Hepatocyte (in vitro differentiated cells): ENCODE measurements at regions not wholly inside any gene's neighbourhood (a gene's known extent, or its start where the extent isn't known, plus 50 kb on each side); places are given as distances from the start of the nearest gene placed in this dataset.
"Not testable (repeated sequence)": the region's sequence is repeated elsewhere in the genome, so short reads cannot be mapped to it uniquely, and the experiment has no call there.

Experiments
- DNase-seq: peaks from one replicate; pipeline ENCODE4 v3.0.0-alpha.2; 2016; ENCODE audit warnings: low spot score
- H2AFZ ChIP-seq: fragments of 200-600 bp; sonication (generic); 2 replicates; pipeline ENCODE4 v1.6.0; 2016; ENCODE audit warnings: antibody characterized with exemption, mild to moderate bottlenecking
- H3K27ac ChIP-seq: fragments of 200-600 bp; sonication (generic); 2 replicates; pipeline ENCODE4 v1.5.1; 2016; ENCODE audit warnings: mild to moderate bottlenecking
- H3K27me3 ChIP-seq: fragments of 200-600 bp; sonication (generic); 2 replicates; pipeline ENCODE4 v1.6.1; 2016
- H3K36me3 ChIP-seq: fragments of 200-600 bp; sonication (generic); replicated peaks from 2 replicates; pipeline ENCODE4 v1.5.1; 2016; ENCODE audit warnings: low read depth; ENCODE audit not compliant: insufficient read depth
- H3K4me1 ChIP-seq: fragments of 200-600 bp; sonication (generic); 2 replicates; pipeline ENCODE4 v1.5.1; 2016; ENCODE audit warnings: mild to moderate bottlenecking, moderate library complexity; ENCODE audit not compliant: insufficient read depth
- H3K4me2 ChIP-seq: fragments of 200-600 bp; sonication (generic); 2 replicates; pipeline ENCODE4 v1.6.0; 2016
- H3K4me3 ChIP-seq: fragments of 200-600 bp; sonication (generic); 2 replicates; pipeline ENCODE4 v1.5.1; 2016; ENCODE audit warnings: mild to moderate bottlenecking
- H3K79me2 ChIP-seq: fragments of 200-600 bp; sonication (generic); 2 replicates; pipeline ENCODE4 v1.6.0; 2017; ENCODE audit warnings: mild to moderate bottlenecking
- H3K9me2 ChIP-seq: fragments of 200-600 bp; sonication (generic); replicated peaks from 2 replicates; pipeline ENCODE4 v1.6.0; 2017; ENCODE audit warnings: mild to moderate bottlenecking; ENCODE audit not compliant: insufficient read depth
- H3K9me3 ChIP-seq: fragments of 200-600 bp; sonication (generic); 2 replicates; pipeline ENCODE4 v1.5.1; 2016; ENCODE audit warnings: low read depth, mild to moderate bottlenecking
- H4K20me1 ChIP-seq: fragments of 200-600 bp; sonication (generic); 2 replicates; pipeline ENCODE4 v1.6.0; 2016; ENCODE audit warnings: mild to moderate bottlenecking; ENCODE audit not compliant: insufficient read depth, poor library complexity, severe bottlenecking
- CTCF ChIP-seq: fragments of 200-600 bp; sonication (generic); IDR thresholded peaks from 2 replicates; pipeline ENCODE4 v1.5.1; 2016; ENCODE audit warnings: antibody characterized with exemption, mild to moderate bottlenecking; ENCODE audit not compliant: poor library complexity
- EZH2 ChIP-seq: fragments of 200-600 bp; sonication (generic); IDR thresholded peaks from 2 replicates; pipeline ENCODE4 v1.6.1; 2016; ENCODE audit warnings: antibody characterized with exemption, mild to moderate bottlenecking, borderline replicate concordance
- EZH2phosphoT487 ChIP-seq: fragments of 200-600 bp; sonication (generic); IDR thresholded peaks from one replicate; pipeline ENCODE4 v1.6.1; 2018; ENCODE audit warnings: antibody characterized with exemption, mild to moderate bottlenecking, low read depth, moderate library complexity; ENCODE audit not compliant: unreplicated experiment, severe bottlenecking
- WGBS: methylation state at CpG from one replicate; pipeline ENCODE4 v1.1.6; 2016; ENCODE audit warnings: low lambda C conversion rate; ENCODE audit errors: missing lambda C conversion rate; 5-methylcytosine and 5-hydroxymethylcytosine counted together

GRCh38 chr5:44756097-44756496 lies 52.6 kb upstream of the MRPS30 start:
- not testable (repeated sequence) for H3K36me3 ChIP-seq, DNase-seq, H3K4me1 ChIP-seq, H4K20me1 ChIP-seq, H3K9me2 ChIP-seq, H3K79me2 ChIP-seq, H3K4me2 ChIP-seq, H3K27me3 ChIP-seq, H3K4me3 ChIP-seq, H3K9me3 ChIP-seq, H2AFZ ChIP-seq, H3K27ac ChIP-seq
- WGBS: 90% methylated on average over 11 of the region's 11 CpGs

DNA sequence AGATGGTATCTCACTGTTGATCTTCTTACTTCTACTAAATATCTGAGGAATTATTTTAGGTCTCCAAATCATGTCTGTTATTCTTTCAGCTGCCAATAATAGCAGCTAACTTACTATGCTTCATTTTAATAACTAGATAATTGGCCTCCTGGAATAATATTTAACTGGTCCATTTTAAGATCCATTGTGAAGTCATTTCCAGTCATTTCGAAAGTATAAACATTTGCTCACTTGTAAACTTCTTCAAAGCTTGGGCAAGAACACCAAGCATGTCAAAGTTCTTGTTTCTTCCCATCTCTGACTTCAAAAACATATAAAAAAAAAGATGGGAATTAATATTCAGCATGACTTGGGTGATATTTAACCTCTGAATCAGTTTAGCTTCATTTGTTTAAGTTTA lies 61.4 kb upstream of the MRPS30 start:
- Histone ChIP-seq H3K9me3 (no peaks in the 10 kb centered on the region), H3K27ac (no peak overlapping the region), H2AFZ (no peak overlapping the region), H3K36me3 (no peaks in the 10 kb centered on the region), H3K9me2 (no peaks in the 10 kb centered on the region), H3K79me2 (no peaks in the 10 kb centered on the region), H3K4me2 (no peak overlapping the region), H3K4me1 (no peaks in the 10 kb centered on the region), H3K4me3 (no peak overlapping the region), H4K20me1 (no peaks in the 10 kb centered on the region), H3K27me3 (no peaks in the 10 kb centered on the region)
- TF ChIP-seq EZH2: no peak
- 81% methylated on average over 1 of the region's 1 CpG for WGBS
- no peak for DNase-seq

- no peak overlapping the region for H3K4me3 ChIP-seq
- H3K27ac ChIP-seq: no peak overlapping the region
- TF ChIP-seq CTCF (no peak), EZH2phosphoT487 (no peak), EZH2 (no peak)
- no peaks in the 10 kb centered on the region for H3K9me3 ChIP-seq
- H3K79me2 ChIP-seq: no peaks in the 10 kb centered on the region
- no peaks in the 10 kb centered on the region for H4K20me1 ChIP-seq
- no peak for DNase-seq
- H3K9me2 ChIP-seq: no peaks in the 10 kb centered on the region
- H3K4me2 ChIP-seq: no peak overlapping the region
- H3K36me3 ChIP-seq: no peaks in the 10 kb centered on the region
- no peaks in the 10 kb centered on the region for H3K27me3 ChIP-seq
- no peaks in the 10 kb centered on the region for H3K4me1 ChIP-seq
- no peak overlapping the region for H2AFZ ChIP-seq
These were observed 68.1 kb upstream of the MRPS30 start for GRCh38 chr5:44740660-44741059.

DNA sequence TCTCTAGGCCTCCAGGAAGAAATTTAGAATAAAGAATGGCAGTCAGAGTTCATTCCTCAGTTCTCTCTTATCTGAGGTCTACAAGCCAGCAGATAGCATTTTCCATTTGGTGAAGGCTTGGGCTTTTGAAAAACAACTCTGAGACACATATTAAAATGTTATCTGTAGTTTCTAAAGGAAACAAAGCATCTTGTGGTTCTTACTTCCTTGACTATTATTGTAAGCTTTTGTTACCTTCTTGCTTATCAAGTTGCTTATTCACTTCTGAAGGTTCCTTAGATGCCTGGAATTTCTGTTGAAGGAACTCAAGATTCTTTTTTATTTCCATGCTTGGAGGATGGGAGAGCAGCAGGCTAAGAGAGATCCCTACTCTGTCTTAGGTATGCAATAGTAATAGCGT lies 79.2 kb upstream of the MRPS30 start:
- Histone ChIP-seq H3K4me2 (no peak overlapping the region), H3K4me3 (no peak overlapping the region), H3K36me3 (no peaks in the 10 kb centered on the region), H3K9me2 (no peaks in the 10 kb centered on the region), H3K27me3 (no peaks in the 10 kb centered on the region), H3K27ac (no peak overlapping the region), H3K79me2 (no peaks in the 10 kb centered on the region), H3K9me3 (no peaks in the 10 kb centered on the region), H3K4me1 (no peaks in the 10 kb centered on the region), H2AFZ (no peak overlapping the region), H4K20me1 (no peaks in the 10 kb centered on the region)
- no peak for TF ChIP-seq CTCF
- no peak for TF ChIP-seq EZH2
- no peak for TF ChIP-seq EZH2phosphoT487
- WGBS: 82% methylated on average over 1 of the region's 1 CpG
- DNase-seq: no peak

DNA sequence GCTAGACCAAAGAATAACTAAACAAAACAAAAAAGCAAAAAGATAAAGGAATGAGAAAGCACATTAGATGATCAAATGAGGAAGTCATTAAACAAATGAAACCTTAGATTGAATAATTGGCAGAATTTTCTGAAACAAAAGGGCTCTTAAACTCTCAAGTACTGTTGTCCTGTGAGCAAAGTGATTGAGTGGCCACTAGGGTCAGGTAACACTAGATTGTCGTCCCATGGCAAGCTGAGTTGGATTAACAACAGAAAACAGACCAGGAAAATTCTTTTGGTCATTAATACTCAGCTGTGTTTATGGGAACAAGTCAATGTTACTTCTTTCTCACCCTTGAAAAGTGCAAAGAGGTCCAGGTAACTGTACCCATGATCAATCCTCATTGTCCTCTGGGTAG lies 81.6 kb upstream of the MRPS30 start:
- TF ChIP-seq EZH2 (no peak), EZH2phosphoT487 (no peak), CTCF (no peak)
- Histone ChIP-seq H2AFZ (no peak overlapping the region), H3K4me3 (no peak overlapping the region), H3K27ac (no peak overlapping the region), H3K9me3 (no peaks in the 10 kb centered on the region), H3K27me3 (no peaks in the 10 kb centered on the region), H4K20me1 (no peaks in the 10 kb centered on the region), H3K4me1 (no peaks in the 10 kb centered on the region), H3K9me2 (no peaks in the 10 kb centered on the region), H3K4me2 (no peak overlapping the region), H3K36me3 (no peaks in the 10 kb centered on the region), H3K79me2 (no peaks in the 10 kb centered on the region)
- WGBS: 61% methylated on average over 1 of the region's 1 CpG
- DNase-seq: no peak
